ENCODE measurements at regions not wholly inside any gene's neighbourhood (a gene's known extent, or its start where the extent isn't known, plus 50 kb on each side); places are given as distances from the start of the nearest gene placed in this dataset.

GRCh38 chr1:5391725-5392124 lies 600.5 kb downstream of the NPHP4 start:
- intact Hi-C loops (cut with micrococcal nuclease; ENCODE audit: unreplicated experiment) = no loop called here
- Mint-ChIP-seq H3K4me1 (ENCODE audit: low read depth, unreplicated experiment) (no peaks in the 10 kb centered on the region), H3K36me3 (ENCODE audit: insufficient read depth, unreplicated experiment) (no peaks in the 10 kb centered on the region), H3K9me3 (ENCODE audit: low read depth, unreplicated experiment) (peaks cover 7% of the 10 kb centered on the region), H3K27me3 (ENCODE audit: unreplicated experiment) (no peaks in the 10 kb centered on the region), H3K27ac (ENCODE audit: unreplicated experiment) (no peak overlapping the region), H3K4me3 (ENCODE audit: low read depth, unreplicated experiment) (no peak overlapping the region)
- DNase-seq = no peak
- BruUV-seq (replicated peaks) = no TSS peak
- CTCF ChIA-PET = no interaction called here
- TF ChIP-seq CTCF (IDR thresholded peaks at IDR 0.05; ENCODE audit: unreplicated experiment) = no peak

- H3K27ac Mint-ChIP-seq (ENCODE audit: unreplicated experiment) = no peak overlapping the region
- H3K36me3 Mint-ChIP-seq (ENCODE audit: insufficient read depth, unreplicated experiment) = no peaks in the 10 kb centered on the region
- no TSS peak for BruUV-seq (replicated peaks)
- H3K9me3 Mint-ChIP-seq (ENCODE audit: low read depth, unreplicated experiment) = peaks cover 7% of the 10 kb centered on the region
- H3K4me1 Mint-ChIP-seq (ENCODE audit: low read depth, unreplicated experiment) = no peaks in the 10 kb centered on the region
- CTCF ChIA-PET = no interaction called here
- no peak for TF ChIP-seq CTCF (IDR thresholded peaks at IDR 0.05; ENCODE audit: unreplicated experiment)
- no peak overlapping the region for H3K4me3 Mint-ChIP-seq (ENCODE audit: low read depth, unreplicated experiment)
- DNase-seq = no peak
- intact Hi-C loops (cut with micrococcal nuclease; ENCODE audit: unreplicated experiment) = no loop called here
- H3K27me3 Mint-ChIP-seq (ENCODE audit: unreplicated experiment) = no peaks in the 10 kb centered on the region
These were observed 601.7 kb downstream of the NPHP4 start for GRCh38 chr1:5390504-5390903.

- H3K27ac Mint-ChIP-seq (ENCODE audit: unreplicated experiment) = no peak overlapping the region
- no peaks in the 10 kb centered on the region for H3K4me1 Mint-ChIP-seq (ENCODE audit: low read depth, unreplicated experiment)
- H3K27me3 Mint-ChIP-seq (ENCODE audit: unreplicated experiment) = no peaks in the 10 kb centered on the region
- H3K9me3 Mint-ChIP-seq (ENCODE audit: low read depth, unreplicated experiment) = peaks cover 4% of the 10 kb centered on the region
- CTCF ChIA-PET = no interaction called here
- BruUV-seq (replicated peaks) = no TSS peak
- no peaks in the 10 kb centered on the region for H3K36me3 Mint-ChIP-seq (ENCODE audit: insufficient read depth, unreplicated experiment)
- H3K4me3 Mint-ChIP-seq (ENCODE audit: low read depth, unreplicated experiment) = no peak overlapping the region
- intact Hi-C loops (cut with micrococcal nuclease; ENCODE audit: unreplicated experiment) = no loop called here
- DNase-seq = no peak
- no peak for TF ChIP-seq CTCF (IDR thresholded peaks at IDR 0.05; ENCODE audit: unreplicated experiment)
These were observed 602.9 kb downstream of the NPHP4 start for GRCh38 chr1:5389101-5389885.

GRCh38 chr1:5388622-5389021 lies 603.6 kb downstream of the NPHP4 start:
- Mint-ChIP-seq H3K36me3 (ENCODE audit: insufficient read depth, unreplicated experiment) (no peaks in the 10 kb centered on the region), H3K27ac (ENCODE audit: unreplicated experiment) (no peak overlapping the region), H3K4me3 (ENCODE audit: low read depth, unreplicated experiment) (no peak overlapping the region), H3K4me1 (ENCODE audit: low read depth, unreplicated experiment) (no peaks in the 10 kb centered on the region), H3K27me3 (ENCODE audit: unreplicated experiment) (no peaks in the 10 kb centered on the region), H3K9me3 (ENCODE audit: low read depth, unreplicated experiment) (peaks cover 4% of the 10 kb centered on the region)
- CTCF ChIA-PET = no interaction called here
- intact Hi-C loops (cut with micrococcal nuclease; ENCODE audit: unreplicated experiment) = no loop called here
- BruUV-seq (replicated peaks) = no TSS peak
- no peak for DNase-seq
- no peak for TF ChIP-seq CTCF (IDR thresholded peaks at IDR 0.05; ENCODE audit: unreplicated experiment)
